HG03159 (cell line): ENCODE measurements at regions not wholly inside any gene's neighbourhood (a gene's known extent, or its start where the extent isn't known, plus 50 kb on each side); places are given as distances from the start of the nearest gene placed in this dataset.
"Not testable (repeated sequence)": the region's sequence is repeated elsewhere in the genome, so short reads cannot be mapped to it uniquely, and the experiment has no call there.

Experiments used
- ATAC-seq: cut with Tn5 transposase; IDR thresholded peaks from one replicate; pipeline ENCODE4 v1.9.1; 2021; ENCODE audit warnings: mild to moderate bottlenecking, moderate library complexity; ENCODE audit not compliant: unreplicated experiment

GRCh38 chr16:16559179-16559740, 180.3 kb downstream of the NPIPA7 start:
- ATAC-seq = not testable (repeated sequence)

GRCh38 chr16:16561532-16561931, 182.6 kb downstream of the NPIPA7 start:
- ATAC-seq = not testable (repeated sequence)

- not testable (repeated sequence) for ATAC-seq
Observed at GRCh38 chr16:16563962-16564361, 185.0 kb downstream of the NPIPA7 start.

GRCh38 chr16:16565326-16565725, 186.4 kb downstream of the NPIPA7 start:
- ATAC-seq = not testable (repeated sequence)

- not testable (repeated sequence) for ATAC-seq
Observed at GRCh38 chr16:16570055-16570454, 191.1 kb downstream of the NPIPA7 start.

- ATAC-seq = not testable (repeated sequence)
Observed at GRCh38 chr16:16570874-16571273, 191.9 kb downstream of the NPIPA7 start.

GRCh38 chr16:16572130-16572774, 193.3 kb downstream of the NPIPA7 start:
- ATAC-seq = not testable (repeated sequence)

- not testable (repeated sequence) for ATAC-seq
Observed at GRCh38 chr16:16577062-16577461, 198.1 kb downstream of the NPIPA7 start.

- ATAC-seq = no peak
Observed at GRCh38 chr16:16578701-16579100, 199.8 kb downstream of the NPIPA7 start.

GRCh38 chr16:16582916-16583315, 204.0 kb downstream of the NPIPA7 start:
- not testable (repeated sequence) for ATAC-seq

- ATAC-seq = not testable (repeated sequence)
Observed at GRCh38 chr16:16586073-16586651, 207.2 kb downstream of the NPIPA7 start.

- not testable (repeated sequence) for ATAC-seq
Observed at GRCh38 chr16:16586969-16587368, 208.0 kb downstream of the NPIPA7 start.

- ATAC-seq = not testable (repeated sequence)
Observed at GRCh38 chr16:16588436-16588835, 209.5 kb downstream of the NPIPA7 start.

- not testable (repeated sequence) for ATAC-seq
Observed at GRCh38 chr16:16590654-16591318, 211.8 kb downstream of the NPIPA7 start.

GRCh38 chr16:16593156-16593863, 214.4 kb downstream of the NPIPA7 start:
- ATAC-seq = not testable (repeated sequence)

GRCh38 chr16:16595029-16595718, 216.2 kb downstream of the NPIPA7 start:
- ATAC-seq = not testable (repeated sequence)

GRCh38 chr16:16601239-16601638, 222.3 kb downstream of the NPIPA7 start:
- ATAC-seq = not testable (repeated sequence)

GRCh38 chr16:16607401-16608082, 228.6 kb downstream of the NPIPA7 start:
- not testable (repeated sequence) for ATAC-seq

- ATAC-seq = not testable (repeated sequence)
Observed at GRCh38 chr16:16609627-16610026, 230.7 kb downstream of the NPIPA7 start.
